SK-N-SH treated with all-trans-retinoic acid at 6 μM for 48 hours (cell line): ENCODE measurements at regions not wholly inside any gene's neighbourhood (a gene's known extent, or its start where the extent isn't known, plus 50 kb on each side); places are given as distances from the start of the nearest gene placed in this dataset.

ENCODE experiments used
- ATAC-seq: fragments of 200-7000 bp; cut with Tn5 transposase; 3 replicates; pipeline ENCODE4 v1.9.1; 2020; ENCODE audit warnings: mild to moderate bottlenecking, moderate library complexity
- ARNTL ChIP-seq: fragments of 450-650 bp; formaldehyde crosslinking; IDR thresholded peaks from 2 replicates; pipeline ENCODE4 v1.5.0; 2020; ENCODE audit warnings: low read depth, mild to moderate bottlenecking, moderate library complexity, borderline replicate concordance
- BACH2 ChIP-seq: fragments of 250-450 bp; sonication (Bioruptor Pico); IDR thresholded peaks from 2 replicates; pipeline ENCODE4 v1.9.0; 2021; ENCODE audit warnings: mild to moderate bottlenecking, borderline replicate concordance
- CSDC2 ChIP-seq: fragments of 250-450 bp; sonication (Bioruptor Pico); IDR thresholded peaks from 2 replicates; pipeline ENCODE4 v1.5.0; 2020; ENCODE audit warnings: mild to moderate bottlenecking, moderate library complexity
- ESRRG ChIP-seq: fragments of 250-450 bp; sonication (Bioruptor Pico); IDR thresholded peaks from 2 replicates; pipeline ENCODE4 v1.6.1; 2021; ENCODE audit warnings: mild to moderate bottlenecking
- GLIS3 ChIP-seq: fragments of 250-450 bp; sonication (Bioruptor Pico); IDR thresholded peaks from 2 replicates; pipeline ENCODE4 v1.5.0; 2020; ENCODE audit warnings: mild to moderate bottlenecking, moderate library complexity
- ISL1 ChIP-seq: fragments of 250-450 bp; sonication (Bioruptor Pico); IDR thresholded peaks from 2 replicates; pipeline ENCODE4 v2.1.2; 2022; ENCODE audit warnings: mild to moderate bottlenecking, moderate library complexity
- PPARA ChIP-seq: fragments of 250-450 bp; sonication (Bioruptor Pico); IDR thresholded peaks from 2 replicates; pipeline ENCODE4 v1.5.0; 2020; ENCODE audit warnings: mild to moderate bottlenecking, borderline replicate concordance
- TCF4 ChIP-seq: fragments of 250-450 bp; sonication (Bioruptor Pico); IDR thresholded peaks from 2 replicates; pipeline ENCODE4 v1.8.0; 2021; ENCODE audit warnings: mild to moderate bottlenecking, moderate library complexity, borderline replicate concordance
- TSHZ2 ChIP-seq: fragments of 250-450 bp; sonication (Bioruptor Pico); IDR thresholded peaks from 2 replicates; pipeline ENCODE4 v1.5.0; 2020; ENCODE audit warnings: mild to moderate bottlenecking, moderate library complexity
- ZC3H10 ChIP-seq: fragments of 250-450 bp; sonication (Bioruptor Pico); IDR thresholded peaks from 2 replicates; pipeline ENCODE4 v1.5.1; 2021; ENCODE audit warnings: mild to moderate bottlenecking, moderate library complexity
- ZFP3 ChIP-seq: fragments of 250-450 bp; sonication (Bioruptor Pico); IDR thresholded peaks from 2 replicates; pipeline ENCODE4 v1.5.0; 2020; ENCODE audit warnings: mild to moderate bottlenecking, moderate library complexity
- ZFP30 ChIP-seq: fragments of 450-650 bp; formaldehyde crosslinking; IDR thresholded peaks from 2 replicates; pipeline ENCODE4 v1.5.0; 2022; ENCODE audit warnings: mild to moderate bottlenecking, moderate library complexity
- ZNF565 ChIP-seq: fragments of 450-650 bp; formaldehyde crosslinking; conservative IDR thresholded peaks from 2 replicates; pipeline ENCODE4 v1.5.0; 2020; ENCODE audit warnings: low read depth, mild to moderate bottlenecking, moderate library complexity
- ZNF70 ChIP-seq: fragments of 450-650 bp; formaldehyde crosslinking; IDR thresholded peaks from 2 replicates; pipeline ENCODE4 v1.5.0; 2020; ENCODE audit warnings: mild to moderate bottlenecking, moderate library complexity
- ZNF8 ChIP-seq: fragments of 450-650 bp; formaldehyde crosslinking; IDR thresholded peaks from 2 replicates; pipeline ENCODE4 v1.5.0; 2020; ENCODE audit warnings: mild to moderate bottlenecking, moderate library complexity
- TF ChIP-seq, protein P1 (sequence below): fragments of 250-450 bp; sonication (Bioruptor Pico); IDR thresholded peaks from 2 replicates; pipeline ENCODE4 v1.8.0; 2020; ENCODE audit warnings: mild to moderate bottlenecking, moderate library complexity, borderline replicate concordance
- TF ChIP-seq, protein P2 (sequence below): fragments of 250-450 bp; sonication (Bioruptor Pico); IDR thresholded peaks from 2 replicates; pipeline ENCODE4 v1.5.1; 2020; ENCODE audit warnings: low read depth, mild to moderate bottlenecking, moderate library complexity
- TF ChIP-seq, protein P3 (sequence below): fragments of 250-450 bp; sonication (Bioruptor Pico); IDR thresholded peaks from 2 replicates; pipeline ENCODE4 v1.8.0; 2021; ENCODE audit warnings: low read depth, mild to moderate bottlenecking, moderate library complexity, borderline replicate concordance
- TF ChIP-seq, protein P4 (sequence below): fragments of 250-450 bp; sonication (Bioruptor Pico); IDR thresholded peaks from 2 replicates; pipeline ENCODE4 v1.5.1; 2021; ENCODE audit warnings: mild to moderate bottlenecking, moderate library complexity

DNA sequence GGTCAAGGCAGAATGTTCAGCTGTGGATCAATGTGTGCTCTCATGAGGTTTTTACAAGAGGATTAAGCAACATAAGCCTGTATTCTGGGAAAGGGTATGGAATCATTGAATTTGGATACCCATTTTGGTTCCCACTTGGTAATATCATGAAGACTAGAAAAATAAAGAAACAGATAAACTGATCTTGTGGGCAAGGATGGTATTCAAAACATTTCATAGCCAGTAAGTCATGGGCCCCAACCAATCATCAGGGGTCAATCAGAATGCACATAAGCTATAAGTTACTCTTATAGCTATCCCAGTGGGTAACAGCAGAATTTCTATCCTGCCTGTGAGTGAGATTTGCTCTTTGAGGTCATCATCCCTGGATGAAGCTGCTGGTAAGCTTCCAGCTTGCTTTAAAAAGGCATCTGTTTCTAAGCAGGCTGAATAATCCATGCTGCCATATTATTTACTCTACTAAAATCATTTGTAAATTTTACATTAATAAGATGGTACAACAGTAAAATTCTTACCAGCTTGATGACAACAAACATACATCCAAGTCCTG lies 291.2 kb downstream of the RAD51AP2 start (continued):
- TF ChIP-seq TSHZ2 (CRISPR knock-in tag), result no peak

DNA sequence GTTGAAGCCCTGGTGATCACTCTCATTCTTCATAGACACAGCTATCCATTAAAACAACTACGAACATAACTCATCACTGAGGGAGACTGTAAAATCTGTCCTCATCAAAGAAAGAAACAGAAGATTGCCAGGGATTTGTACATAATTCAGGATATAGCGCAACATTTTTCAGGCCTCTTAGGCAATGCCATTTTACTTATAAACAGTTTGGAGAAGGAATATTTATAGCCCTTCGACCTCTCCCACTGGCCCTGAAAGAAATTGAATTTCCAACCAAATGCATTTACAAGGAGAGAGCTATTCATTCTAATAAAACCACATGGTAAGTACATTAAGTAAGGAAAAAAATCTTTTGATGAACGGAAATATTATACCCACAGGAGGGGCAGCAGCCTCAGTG lies 295.0 kb downstream of the RAD51AP2 start:
- TF ChIP-seq GLIS3 (no peak), ZC3H10 (CRISPR knock-in tag) (no peak), ARNTL (CRISPR knock-in tag) (no peak), ISL1 (CRISPR knock-in tag) (no peak), ZFP30 (no peak), ZNF8 (no peak), PPARA (CRISPR knock-in tag) (no peak)
- ATAC-seq, result no peak

DNA sequence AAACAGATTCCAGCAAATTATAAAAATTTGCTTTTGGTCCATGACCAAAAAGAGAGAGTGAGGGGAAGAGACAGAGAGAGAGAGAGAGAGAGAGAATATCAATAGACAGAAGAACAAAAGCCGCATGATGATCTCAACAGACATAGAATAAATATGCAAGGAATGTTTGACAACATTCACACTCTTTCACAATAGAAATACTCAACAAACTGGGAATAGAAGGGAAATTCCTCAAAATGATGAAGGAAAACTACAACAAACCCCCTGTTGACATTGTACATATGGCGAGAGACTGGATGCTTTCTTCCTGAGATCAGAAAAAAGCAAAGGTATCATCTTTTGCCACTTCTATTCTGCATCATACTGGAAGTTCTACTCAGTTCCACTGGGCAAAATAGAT lies 309.7 kb downstream of the RAD51AP2 start:
- ATAC-seq, result no peak
- TF ChIP-seq, protein P1, sequence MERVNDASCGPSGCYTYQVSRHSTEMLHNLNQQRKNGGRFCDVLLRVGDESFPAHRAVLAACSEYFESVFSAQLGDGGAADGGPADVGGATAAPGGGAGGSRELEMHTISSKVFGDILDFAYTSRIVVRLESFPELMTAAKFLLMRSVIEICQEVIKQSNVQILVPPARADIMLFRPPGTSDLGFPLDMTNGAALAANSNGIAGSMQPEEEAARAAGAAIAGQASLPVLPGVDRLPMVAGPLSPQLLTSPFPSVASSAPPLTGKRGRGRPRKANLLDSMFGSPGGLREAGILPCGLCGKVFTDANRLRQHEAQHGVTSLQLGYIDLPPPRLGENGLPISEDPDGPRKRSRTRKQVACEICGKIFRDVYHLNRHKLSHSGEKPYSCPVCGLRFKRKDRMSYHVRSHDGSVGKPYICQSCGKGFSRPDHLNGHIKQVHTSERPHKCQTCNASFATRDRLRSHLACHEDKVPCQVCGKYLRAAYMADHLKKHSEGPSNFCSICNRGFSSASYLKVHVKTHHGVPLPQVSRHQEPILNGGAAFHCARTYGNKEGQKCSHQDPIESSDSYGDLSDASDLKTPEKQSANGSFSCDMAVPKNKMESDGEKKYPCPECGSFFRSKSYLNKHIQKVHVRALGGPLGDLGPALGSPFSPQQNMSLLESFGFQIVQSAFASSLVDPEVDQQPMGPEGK, result no peak
- TF ChIP-seq GLIS3 (no peak), ARNTL (CRISPR knock-in tag) (no peak), TCF4 (CRISPR knock-in tag) (no peak), BACH2 (CRISPR knock-in tag) (no peak), ZNF565 (CRISPR knock-in tag) (no peak), ZNF70 (CRISPR knock-in tag) (no peak), ZFP3 (CRISPR knock-in tag) (no peak), ISL1 (CRISPR knock-in tag) (no peak), ZFP30 (no peak), ESRRG (no peak), TSHZ2 (CRISPR knock-in tag) (no peak), PPARA (CRISPR knock-in tag) (no peak), CSDC2 (CRISPR knock-in tag) (no peak), ZC3H10 (CRISPR knock-in tag) (no peak)
- TF ChIP-seq, protein P2, sequence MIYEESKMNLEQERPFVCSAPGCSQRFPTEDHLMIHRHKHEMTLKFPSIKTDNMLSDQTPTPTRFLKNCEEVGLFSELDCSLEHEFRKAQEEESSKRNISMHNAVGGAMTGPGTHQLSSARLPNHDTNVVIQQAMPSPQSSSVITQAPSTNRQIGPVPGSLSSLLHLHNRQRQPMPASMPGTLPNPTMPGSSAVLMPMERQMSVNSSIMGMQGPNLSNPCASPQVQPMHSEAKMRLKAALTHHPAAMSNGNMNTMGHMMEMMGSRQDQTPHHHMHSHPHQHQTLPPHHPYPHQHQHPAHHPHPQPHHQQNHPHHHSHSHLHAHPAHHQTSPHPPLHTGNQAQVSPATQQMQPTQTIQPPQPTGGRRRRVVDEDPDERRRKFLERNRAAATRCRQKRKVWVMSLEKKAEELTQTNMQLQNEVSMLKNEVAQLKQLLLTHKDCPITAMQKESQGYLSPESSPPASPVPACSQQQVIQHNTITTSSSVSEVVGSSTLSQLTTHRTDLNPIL (CRISPR knock-in tag), result no peak
- TF ChIP-seq, protein P3, sequence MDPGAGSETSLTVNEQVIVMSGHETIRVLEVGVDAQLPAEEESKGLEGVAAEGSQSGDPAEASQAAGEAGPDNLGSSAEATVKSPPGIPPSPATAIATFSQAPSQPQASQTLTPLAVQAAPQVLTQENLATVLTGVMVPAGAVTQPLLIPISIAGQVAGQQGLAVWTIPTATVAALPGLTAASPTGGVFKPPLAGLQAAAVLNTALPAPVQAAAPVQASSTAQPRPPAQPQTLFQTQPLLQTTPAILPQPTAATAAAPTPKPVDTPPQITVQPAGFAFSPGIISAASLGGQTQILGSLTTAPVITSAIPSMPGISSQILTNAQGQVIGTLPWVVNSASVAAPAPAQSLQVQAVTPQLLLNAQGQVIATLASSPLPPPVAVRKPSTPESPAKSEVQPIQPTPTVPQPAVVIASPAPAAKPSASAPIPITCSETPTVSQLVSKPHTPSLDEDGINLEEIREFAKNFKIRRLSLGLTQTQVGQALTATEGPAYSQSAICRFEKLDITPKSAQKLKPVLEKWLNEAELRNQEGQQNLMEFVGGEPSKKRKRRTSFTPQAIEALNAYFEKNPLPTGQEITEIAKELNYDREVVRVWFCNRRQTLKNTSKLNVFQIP (CRISPR knock-in tag), result no peak
- TF ChIP-seq, protein P4, sequence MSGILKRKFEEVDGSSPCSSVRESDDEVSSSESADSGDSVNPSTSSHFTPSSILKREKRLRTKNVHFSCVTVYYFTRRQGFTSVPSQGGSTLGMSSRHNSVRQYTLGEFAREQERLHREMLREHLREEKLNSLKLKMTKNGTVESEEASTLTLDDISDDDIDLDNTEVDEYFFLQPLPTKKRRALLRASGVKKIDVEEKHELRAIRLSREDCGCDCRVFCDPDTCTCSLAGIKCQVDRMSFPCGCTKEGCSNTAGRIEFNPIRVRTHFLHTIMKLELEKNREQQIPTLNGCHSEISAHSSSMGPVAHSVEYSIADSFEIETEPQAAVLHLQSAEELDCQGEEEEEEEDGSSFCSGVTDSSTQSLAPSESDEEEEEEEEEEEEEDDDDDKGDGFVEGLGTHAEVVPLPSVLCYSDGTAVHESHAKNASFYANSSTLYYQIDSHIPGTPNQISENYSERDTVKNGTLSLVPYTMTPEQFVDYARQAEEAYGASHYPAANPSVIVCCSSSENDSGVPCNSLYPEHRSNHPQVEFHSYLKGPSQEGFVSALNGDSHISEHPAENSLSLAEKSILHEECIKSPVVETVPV (CRISPR knock-in tag), result no peak
